Adrenal gland (tissue), 9 donors: ENCODE measurements at regions not wholly inside any gene's neighbourhood (a gene's known extent, or its start where the extent isn't known, plus 50 kb on each side); places are given as distances from the start of the nearest gene placed in this dataset.

Experiments used
- DNase-seq, 7 donors: peaks; one replicate each; pipeline ENCODE4 v3.0.0-alpha.2; 2019 to 2020
- H3K27ac ChIP-seq, 5 donors: fragments of 200-600 bp; sonication (generic) in 4 of 5; 1 replicate in 3 of 5; 2 replicates in 2 of 5; pipeline versions ENCODE4 v1.5.1 to v1.8.0; 2016 to 2020; ENCODE audit warnings: mild to moderate bottlenecking in 1 of 5
- H3K27me3 ChIP-seq: fragments of 200-600 bp; 2 replicates; pipeline ENCODE4 v1.8.0; 2021
- H3K36me3 ChIP-seq, 2 donors: fragments of 200-600 bp; replicated peaks in 1 of 2; 1 replicate in 1 of 2; 2 replicates in 1 of 2; pipeline versions ENCODE4 v1.5.1 to v1.8.0; 2018 to 2022
- H3K4me1 ChIP-seq, 2 donors: fragments of 200-600 bp; replicated peaks in 1 of 2; 1 replicate in 1 of 2; 2 replicates in 1 of 2; pipeline versions ENCODE4 v1.5.1 to v1.8.0; 2018 to 2021
- H3K4me3 ChIP-seq, 4 donors: fragments of 200-600 bp; sonication (generic) in 3 of 4; one replicate each; pipeline ENCODE4 v1.5.1; 2016 to 2018
- H3K9me3 ChIP-seq, 3 donors: fragments of 200-600 bp; sonication (generic) in 1 of 3; replicated peaks in 1 of 3; 1 replicate in 2 of 3; 2 replicates in 1 of 3; pipeline versions ENCODE4 v1.5.1 to v1.8.0; 2016 to 2021
- POLR2A ChIP-seq, 2 donors: fragments of 450-650 bp; IDR thresholded peaks; one replicate each; pipeline ENCODE4 v1.6.1; 2017; ENCODE audit warnings: antibody characterized with exemption in 2 of 2, mild to moderate bottlenecking in 2 of 2, moderate library complexity in 1 of 2
- WGBS, 4 donors: extraction: QIAGEN DNeasy Blood & Tissue Kit in 2 of 4; methylation state at CpG; one replicate each; pipeline versions ENCODE4 v1.1.5 to v1.1.7; 2013 to 2017; 5-methylcytosine and 5-hydroxymethylcytosine counted together
- intact Hi-C, 2 donors: fragments of 100-400 bp; cut with DNase I; formaldehyde crosslinking; loops; one replicate each; pipeline versions ENCODE4 v1.14.1 to v1.15.0; 2022 to 2023
- TF ChIP-seq, protein P1 (sequence below), 6 experiments: fragments of 450-650 bp in 4 of 6; fragments of 200-600 bp in 2 of 6; sonication (generic) in 1 of 6; IDR thresholded peaks; 1 replicate in 5 of 6; 2 replicates in 1 of 6; pipeline versions ENCODE4 v1.5.1 to v1.8.0; 2016 to 2021; ENCODE audit warnings: antibody characterized with exemption in 6 of 6, mild to moderate bottlenecking in 2 of 6, moderate library complexity in 1 of 6
- donor health status: healthy with polysubstance abuse.
- donor health status: Bipolar disorder and iron deficiency.
- donor health status: DM: yes; HTN: yes; CAD: no.
- donor health status: DM: no; HTN: no; CAD: no.
- donor health status: DM: no; HTN: no; CAD: no.

DNA sequence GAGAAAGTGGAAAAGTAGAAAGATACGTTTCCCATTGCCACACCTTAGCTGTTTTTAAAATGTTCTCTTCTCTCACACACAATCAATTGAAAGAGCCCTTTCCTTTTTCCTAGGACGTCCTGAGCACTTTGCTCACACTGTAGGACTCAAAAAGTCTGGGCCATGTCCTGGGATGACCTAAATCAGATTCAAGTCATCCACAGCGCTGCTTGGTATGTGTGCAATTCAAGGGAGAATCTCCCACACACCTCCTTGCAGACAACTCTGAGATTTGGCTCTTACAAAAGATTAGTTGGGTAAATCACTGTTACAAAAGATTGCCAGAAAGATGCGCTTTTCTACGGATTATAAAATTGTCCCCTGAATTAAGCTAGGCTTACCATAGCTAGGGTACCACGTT, 130.1 kb downstream of the RNASET2 start:
- H3K4me1 ChIP-seq: no peaks in the 10 kb centered on the region
- 70 to 77% (median 74%) methylated on average over 6 of the region's 6 CpGs for WGBS, 4 donors
- no peaks in the 10 kb centered on the region for H3K9me3 ChIP-seq
- DNase-seq: no peak
- H3K36me3 ChIP-seq: no peaks in the 10 kb centered on the region
- H3K27me3 ChIP-seq: no peaks in the 10 kb centered on the region
- TF ChIP-seq, protein P1, sequence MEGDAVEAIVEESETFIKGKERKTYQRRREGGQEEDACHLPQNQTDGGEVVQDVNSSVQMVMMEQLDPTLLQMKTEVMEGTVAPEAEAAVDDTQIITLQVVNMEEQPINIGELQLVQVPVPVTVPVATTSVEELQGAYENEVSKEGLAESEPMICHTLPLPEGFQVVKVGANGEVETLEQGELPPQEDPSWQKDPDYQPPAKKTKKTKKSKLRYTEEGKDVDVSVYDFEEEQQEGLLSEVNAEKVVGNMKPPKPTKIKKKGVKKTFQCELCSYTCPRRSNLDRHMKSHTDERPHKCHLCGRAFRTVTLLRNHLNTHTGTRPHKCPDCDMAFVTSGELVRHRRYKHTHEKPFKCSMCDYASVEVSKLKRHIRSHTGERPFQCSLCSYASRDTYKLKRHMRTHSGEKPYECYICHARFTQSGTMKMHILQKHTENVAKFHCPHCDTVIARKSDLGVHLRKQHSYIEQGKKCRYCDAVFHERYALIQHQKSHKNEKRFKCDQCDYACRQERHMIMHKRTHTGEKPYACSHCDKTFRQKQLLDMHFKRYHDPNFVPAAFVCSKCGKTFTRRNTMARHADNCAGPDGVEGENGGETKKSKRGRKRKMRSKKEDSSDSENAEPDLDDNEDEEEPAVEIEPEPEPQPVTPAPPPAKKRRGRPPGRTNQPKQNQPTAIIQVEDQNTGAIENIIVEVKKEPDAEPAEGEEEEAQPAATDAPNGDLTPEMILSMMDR (IDR thresholded peaks at IDR 0.05): no peak
- TF ChIP-seq POLR2A (IDR thresholded peaks at IDR 0.05): no peak
- H3K27ac ChIP-seq: no peak overlapping the region
- intact Hi-C loops: no loop called here
- H3K4me3 ChIP-seq: no peak overlapping the region

DNA sequence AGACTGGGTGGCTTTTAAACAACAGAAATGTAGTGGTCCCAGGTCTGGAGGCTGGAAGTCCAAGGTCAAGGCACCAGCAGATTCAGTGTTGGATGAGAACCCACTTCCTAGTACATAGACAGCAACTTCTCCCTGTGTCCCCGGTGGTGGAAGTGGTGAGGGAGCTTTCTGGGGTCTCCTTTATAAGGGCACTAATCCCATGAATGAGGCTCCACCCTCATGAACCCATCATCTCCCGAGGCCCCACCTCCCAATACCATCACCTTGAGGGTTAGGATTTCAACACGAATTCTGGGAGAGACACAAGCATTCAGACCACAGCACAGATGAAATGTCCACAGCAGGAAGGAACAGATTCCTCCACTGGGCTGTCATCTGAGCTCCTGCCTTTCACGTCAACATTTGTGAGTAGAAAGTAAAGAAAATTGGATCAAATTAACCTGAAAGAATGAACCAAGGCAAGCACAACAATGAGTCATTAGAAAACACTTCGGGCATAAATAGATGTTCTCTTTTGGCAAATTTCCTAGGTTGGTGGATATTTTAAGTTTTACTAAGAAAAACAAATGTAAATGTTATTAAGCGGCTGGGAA, 130.7 kb downstream of the RNASET2 start:
- no peaks in the 10 kb centered on the region for H3K36me3 ChIP-seq
- no peak for TF ChIP-seq POLR2A (IDR thresholded peaks at IDR 0.05)
- TF ChIP-seq, protein P1 (IDR thresholded peaks at IDR 0.05): no peak
- no peak for DNase-seq
- H3K9me3 ChIP-seq: no peaks in the 10 kb centered on the region
- no peak overlapping the region for H3K27ac ChIP-seq
- WGBS, 4 donors: 51 to 63% (median 57%) methylated on average over 5 to 6 of the region's 6 CpGs
- no peaks in the 10 kb centered on the region for H3K4me1 ChIP-seq
- H3K4me3 ChIP-seq: no peak overlapping the region
- H3K27me3 ChIP-seq: no peaks in the 10 kb centered on the region
- intact Hi-C loops: no loop called here

DNA sequence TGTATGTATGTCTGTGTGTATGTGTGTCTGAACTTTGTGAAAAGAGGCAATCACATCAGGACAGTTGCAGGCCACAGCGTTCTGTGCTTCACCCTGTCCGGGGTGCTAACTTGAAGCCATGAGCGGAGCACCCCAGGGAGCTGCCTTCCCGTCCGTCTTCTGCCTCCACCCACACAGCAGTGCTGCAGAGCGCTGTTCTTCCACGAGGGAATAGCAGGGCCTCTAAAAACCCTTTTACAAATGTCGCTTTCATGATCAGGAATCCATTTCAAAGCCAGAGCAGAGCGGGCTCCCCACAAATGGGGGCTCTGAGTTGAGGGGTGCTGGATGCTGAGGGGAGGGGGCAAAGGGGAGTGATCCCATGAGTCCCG, 131.5 kb downstream of the RNASET2 start:
- DNase-seq: no peak

DNA sequence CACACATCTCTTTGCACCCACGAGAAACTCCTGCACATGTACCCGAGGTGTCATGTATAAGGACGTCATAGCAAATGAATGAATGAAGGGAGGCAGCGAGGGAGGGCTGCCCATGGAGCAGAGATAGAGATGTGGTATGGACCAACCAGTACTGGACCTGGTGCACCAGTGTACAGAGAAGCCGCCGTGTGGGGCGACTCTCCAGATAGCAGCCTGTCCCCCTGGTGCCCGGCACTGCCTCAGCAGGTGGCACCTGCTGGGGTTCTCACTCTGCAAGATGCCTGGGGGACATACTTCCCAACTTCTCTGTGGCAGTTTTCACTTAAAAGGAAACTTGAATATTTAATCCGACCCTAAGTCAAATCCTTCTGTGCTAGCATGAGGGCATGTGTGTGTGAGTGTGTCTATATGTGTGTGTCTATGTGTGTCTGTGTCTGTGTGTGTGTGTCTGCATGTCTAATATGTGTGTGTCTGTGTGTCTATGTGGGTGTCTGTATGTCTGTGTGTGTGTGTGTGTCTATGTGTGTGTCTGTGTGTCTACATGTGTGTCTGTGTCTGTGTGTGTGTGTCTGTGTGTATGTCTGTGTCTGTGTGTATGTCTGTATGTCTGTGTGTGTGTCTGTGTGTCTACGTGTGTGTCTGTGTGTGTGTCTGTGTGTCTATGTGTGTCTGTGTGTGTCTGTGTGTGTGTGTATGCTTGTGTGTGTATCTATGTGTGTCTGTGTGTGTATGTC, 132.0 kb downstream of the RNASET2 start:
- no peaks in the 10 kb centered on the region for H3K27me3 ChIP-seq
- DNase-seq: no peak
- WGBS, 4 donors: 74 to 85% (median 81%) methylated on average over 8 to 10 of the region's 10 CpGs
- no peaks in the 10 kb centered on the region for H3K4me1 ChIP-seq
- TF ChIP-seq, protein P1 (IDR thresholded peaks at IDR 0.05): no peak
- TF ChIP-seq POLR2A (IDR thresholded peaks at IDR 0.05): no peak
- H3K27ac ChIP-seq: no peak overlapping the region
- no peaks in the 10 kb centered on the region for H3K9me3 ChIP-seq
- no peaks in the 10 kb centered on the region for H3K36me3 ChIP-seq
- H3K4me3 ChIP-seq: no peak overlapping the region
- intact Hi-C loops: no loop called here

More for the DNA sequence above, 131.5 kb downstream of the RNASET2 start:
- H3K36me3 ChIP-seq: no peaks in the 10 kb centered on the region
- H3K9me3 ChIP-seq: no peaks in the 10 kb centered on the region
- intact Hi-C loops: no loop called here
- no peaks in the 10 kb centered on the region for H3K4me1 ChIP-seq
- no peak overlapping the region for H3K27ac ChIP-seq
- TF ChIP-seq POLR2A (IDR thresholded peaks at IDR 0.05): no peak
- TF ChIP-seq, protein P1 (IDR thresholded peaks at IDR 0.05): no peak
- H3K27me3 ChIP-seq: no peaks in the 10 kb centered on the region
- WGBS, 4 donors: 73 to 84% (median 78%) methylated on average over 6 to 10 of the region's 10 CpGs
- no peak overlapping the region for H3K4me3 ChIP-seq
